ENCODE measurements at regions not wholly inside any gene's neighbourhood (a gene's known extent, or its start where the extent isn't known, plus 50 kb on each side); places are given as distances from the start of the nearest gene placed in this dataset.
"Not testable (repeated sequence)": the region's sequence is repeated elsewhere in the genome, so short reads cannot be mapped to it uniquely, and the experiment has no call there.

- in situ Hi-C loops (cut with MboI; ENCODE audit: low pct_unique_long_range_greater_than_20kb, low sequenced_read_pairs, unreplicated experiment): no loop called here
- TF ChIP-seq CTCF (IDR thresholded peaks at IDR 0.05; ENCODE audit: extremely low read depth, insufficient read depth, missing control alignments): no peak
- DNase-seq (ENCODE audit: low spot score): no peak
Measured at GRCh38 chr3:27049792-27050191, 319.4 kb downstream of the NEK10 start.

GRCh38 chr3:27051527-27051926 is 317.7 kb downstream of the NEK10 start:
- in situ Hi-C loops (cut with MboI; ENCODE audit: low pct_unique_long_range_greater_than_20kb, low sequenced_read_pairs, unreplicated experiment); DNase-seq (ENCODE audit: low spot score): not testable (repeated sequence)

- no peak for TF ChIP-seq CTCF (IDR thresholded peaks at IDR 0.05; ENCODE audit: extremely low read depth, insufficient read depth, missing control alignments)
- DNase-seq (ENCODE audit: low spot score): no peak
- in situ Hi-C loops (cut with MboI; ENCODE audit: low pct_unique_long_range_greater_than_20kb, low sequenced_read_pairs, unreplicated experiment): no loop called here
Measured at GRCh38 chr3:27056326-27056725, 312.9 kb downstream of the NEK10 start.

- no peak for TF ChIP-seq CTCF (IDR thresholded peaks at IDR 0.05; ENCODE audit: extremely low read depth, insufficient read depth, missing control alignments)
- no peak for DNase-seq (ENCODE audit: low spot score)
- in situ Hi-C loops (cut with MboI; ENCODE audit: low pct_unique_long_range_greater_than_20kb, low sequenced_read_pairs, unreplicated experiment): no loop called here
Measured at GRCh38 chr3:27059489-27059888, 309.7 kb downstream of the NEK10 start.

Data from GM13977 (cell line).